ENCODE measurements at regions not wholly inside any gene's neighbourhood (a gene's known extent, or its start where the extent isn't known, plus 50 kb on each side); places are given as distances from the start of the nearest gene placed in this dataset.

DNA sequence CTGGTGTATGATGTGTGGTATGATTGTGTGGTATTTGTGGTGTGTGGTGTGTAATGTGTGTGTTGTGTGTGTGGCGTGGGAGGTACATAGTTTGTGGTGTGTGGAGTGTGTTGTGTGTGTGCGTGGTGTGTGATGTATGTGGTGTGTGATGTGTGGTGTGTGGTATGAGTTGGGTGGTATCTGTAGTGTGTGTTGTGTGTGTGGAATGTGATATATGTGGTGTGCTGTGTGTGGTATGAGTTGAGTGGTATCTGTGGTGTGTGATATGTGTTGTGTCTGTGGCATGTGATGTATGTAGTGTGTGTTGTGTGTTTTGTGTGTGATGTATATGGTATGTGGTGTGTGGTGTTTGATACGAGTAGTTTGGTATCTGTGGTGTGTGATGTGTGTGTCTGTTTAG, 272.5 kb upstream of the IRX1 start:
- DNase-seq (ENCODE audit: low read depth) = no peak

DNA sequence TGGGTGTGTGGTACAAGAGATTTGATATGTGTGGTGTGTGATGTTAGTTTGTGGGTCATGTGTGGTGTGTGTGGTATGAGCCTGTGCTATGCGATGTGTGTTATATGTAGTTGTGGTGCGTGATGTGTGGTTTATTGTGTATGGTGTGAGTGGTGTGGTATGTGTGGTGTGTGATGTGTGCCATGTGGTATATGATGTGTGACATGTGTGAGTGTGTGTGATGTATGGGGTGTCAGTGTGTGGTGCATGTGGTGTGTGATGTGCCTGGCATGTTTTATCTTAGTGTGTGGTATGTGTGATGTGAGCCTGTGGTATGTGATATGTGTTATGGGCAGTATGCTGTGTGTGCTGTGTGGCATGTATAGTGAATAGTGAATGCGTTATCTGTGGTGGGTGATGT, 273.0 kb upstream of the IRX1 start:
- no peak for DNase-seq (ENCODE audit: low read depth)

DNA sequence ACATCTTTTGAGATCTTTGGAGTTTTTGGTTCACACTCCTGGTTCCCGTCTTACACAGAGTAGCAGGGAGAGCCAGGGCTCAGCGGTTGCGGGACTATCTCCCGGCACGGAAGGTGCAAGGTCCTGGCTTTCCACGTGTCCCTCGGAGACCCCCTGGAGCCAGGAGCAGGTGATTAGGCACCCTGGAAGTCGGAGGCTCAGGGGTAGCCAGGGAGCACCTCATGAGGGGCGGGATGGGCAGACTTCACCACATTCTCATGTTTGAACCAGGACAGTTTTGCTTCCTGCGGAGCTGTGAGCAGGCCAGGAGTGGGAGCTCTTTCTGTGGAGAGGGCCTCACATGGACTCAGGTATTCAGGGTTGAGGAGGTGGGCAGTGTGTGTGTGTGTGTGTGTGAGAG, 273.7 kb upstream of the IRX1 start:
- DNase-seq (ENCODE audit: low read depth) = no peak

DNA sequence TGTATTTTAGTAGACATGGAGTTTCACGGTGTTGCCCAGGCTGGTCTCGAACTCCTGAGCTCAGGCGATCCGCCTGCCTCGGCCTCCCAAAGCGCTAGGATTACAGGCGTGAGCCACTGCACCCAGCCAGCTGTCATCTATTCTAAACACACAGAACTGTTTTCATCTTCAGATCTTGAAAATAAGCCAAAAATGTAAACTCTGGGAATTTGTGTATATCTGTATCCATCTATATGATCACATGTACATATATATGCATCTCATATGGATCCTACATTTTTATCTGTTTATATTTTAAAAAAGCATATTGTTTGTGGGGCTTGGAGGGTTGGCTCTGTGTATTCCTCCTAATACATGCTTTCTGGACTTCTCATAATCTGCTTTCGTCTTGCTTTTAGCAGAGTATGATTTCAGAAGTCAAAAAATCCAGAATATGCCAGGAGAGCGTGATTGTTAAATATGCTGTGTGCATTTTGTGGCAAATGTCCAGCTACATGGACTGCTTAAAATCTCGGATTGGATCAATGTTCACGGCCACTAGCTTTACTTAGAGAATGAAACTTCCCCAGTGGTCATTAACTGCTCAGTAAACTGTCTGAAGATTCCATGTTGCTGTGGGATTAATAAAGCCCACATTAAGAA, 274.4 kb upstream of the IRX1 start:
- no peak for DNase-seq (ENCODE audit: low read depth)

DNA sequence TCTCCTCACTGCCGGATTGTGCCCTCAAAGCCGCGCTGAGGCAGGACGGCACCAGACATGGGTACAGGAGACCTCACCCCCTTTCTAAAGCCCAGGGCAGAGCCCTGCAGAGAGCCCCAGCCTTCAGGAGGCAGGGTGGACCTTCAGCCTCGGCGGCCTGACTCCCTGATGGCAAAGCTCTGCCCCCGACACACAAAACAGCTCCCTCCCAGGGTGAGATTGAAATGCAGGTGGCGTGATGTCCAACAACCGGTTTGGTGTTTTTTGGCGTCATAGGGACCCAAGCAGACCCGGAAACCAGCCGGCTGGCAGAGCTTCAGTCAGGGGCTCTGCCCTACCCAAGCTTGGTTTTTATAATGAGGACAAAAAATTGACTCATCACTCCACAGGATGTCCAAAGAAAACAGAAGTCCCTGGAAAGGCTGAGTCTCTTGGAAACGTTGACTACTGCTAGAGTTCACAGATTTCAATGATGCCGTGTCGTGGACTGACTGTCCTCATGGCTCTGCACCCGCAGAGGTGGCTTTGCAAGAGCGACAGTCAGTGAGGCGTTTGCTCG, 275.2 kb upstream of the IRX1 start:
- DNase-seq (ENCODE audit: low read depth) = no peak

DNA sequence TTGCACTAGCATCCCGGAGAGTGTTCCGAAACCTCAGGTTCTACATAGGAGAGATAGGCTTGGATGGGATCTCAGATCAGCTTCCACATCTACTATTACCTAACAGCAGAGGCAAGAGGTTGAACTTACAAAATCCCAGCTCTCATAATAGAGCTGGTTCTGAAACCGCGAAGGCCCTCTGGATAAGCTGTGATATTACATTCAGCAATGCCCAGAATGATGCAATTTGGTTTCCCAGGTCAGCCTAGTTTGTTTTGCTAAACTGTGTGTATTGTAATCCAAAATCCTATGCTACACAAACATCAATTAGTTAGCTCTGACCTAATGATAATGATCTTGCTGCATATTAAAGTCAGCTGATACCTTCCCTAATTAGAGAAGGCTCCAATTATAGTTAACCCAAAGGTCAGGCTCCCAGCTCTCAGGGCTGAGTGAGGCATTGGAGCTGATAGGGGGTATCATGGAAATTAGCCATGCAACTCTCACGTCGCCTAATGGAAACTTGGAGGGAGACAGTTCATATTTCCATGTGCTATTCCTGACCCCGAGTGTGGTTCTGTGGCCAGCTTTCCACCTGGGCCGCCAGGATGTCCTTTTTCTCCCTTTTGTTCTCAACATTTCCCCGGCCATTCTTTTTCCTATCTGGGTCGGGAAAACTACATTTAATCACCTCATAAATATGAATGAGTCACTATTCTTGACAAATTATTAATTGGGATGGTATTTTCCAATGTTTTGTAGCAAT, 278.4 kb upstream of the IRX1 start:
- DNase-seq (ENCODE audit: low read depth) = no peak

DNA sequence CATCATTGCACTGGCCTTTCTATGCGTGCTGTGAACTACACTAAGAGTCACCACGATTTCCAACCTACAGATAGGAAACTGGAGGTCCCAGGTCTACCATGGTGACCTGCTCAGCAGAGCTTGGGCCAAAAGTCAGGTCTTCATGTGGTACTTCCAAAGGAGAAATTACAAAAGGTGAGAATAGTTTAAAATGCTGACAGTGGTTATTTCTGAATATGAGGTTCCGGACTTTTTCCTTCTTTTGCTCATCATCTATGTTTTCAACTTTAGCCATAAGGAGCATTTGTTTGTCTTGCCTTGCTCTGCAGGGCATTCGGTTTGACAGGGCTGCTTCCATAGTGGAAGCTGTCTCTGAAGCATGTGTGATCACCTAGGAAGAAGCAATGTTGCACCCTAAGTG, 282.1 kb upstream of the IRX1 start:
- no peak for DNase-seq (ENCODE audit: low read depth)

DNA sequence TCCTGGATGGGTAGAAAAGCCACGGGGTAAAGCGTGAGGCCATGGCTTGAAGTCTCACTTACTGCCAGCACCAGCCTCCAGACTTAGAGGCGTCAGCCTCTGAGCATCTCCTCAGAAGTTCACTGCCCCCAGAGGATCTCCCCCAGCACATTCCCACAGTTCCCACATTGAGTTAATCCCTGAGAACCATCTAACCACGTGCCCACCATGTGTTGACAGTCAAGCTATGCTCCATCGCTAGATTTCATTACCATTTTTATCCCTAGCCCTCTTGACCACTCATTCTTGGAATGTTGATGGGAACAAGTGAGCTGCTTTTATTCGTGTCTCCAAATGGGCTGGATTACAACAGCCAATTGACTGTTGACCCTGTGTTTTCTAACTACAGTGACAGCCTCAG, 283.3 kb upstream of the IRX1 start:
- no peak for DNase-seq (ENCODE audit: low read depth)

DNA sequence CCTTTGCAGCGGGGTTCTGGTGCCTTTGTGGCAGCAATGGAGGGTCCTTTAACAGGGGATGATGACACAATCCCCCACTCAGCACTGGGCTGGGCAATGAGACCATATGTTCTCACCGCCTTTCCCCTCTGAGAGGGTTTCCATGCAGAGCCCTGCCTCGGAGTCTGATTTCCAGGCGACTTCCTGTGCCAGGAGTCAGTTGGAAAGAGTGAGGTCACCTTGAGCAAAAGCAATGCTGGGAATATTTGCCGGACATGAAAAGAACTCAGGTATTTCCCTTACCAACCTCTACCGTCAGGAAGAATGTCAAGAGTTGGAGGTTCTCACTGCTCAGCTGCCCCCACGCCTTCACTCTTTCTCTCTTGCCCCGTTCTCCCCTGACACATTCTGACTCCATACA, 284.2 kb upstream of the IRX1 start:
- DNase-seq (ENCODE audit: low read depth) = no peak

DNA sequence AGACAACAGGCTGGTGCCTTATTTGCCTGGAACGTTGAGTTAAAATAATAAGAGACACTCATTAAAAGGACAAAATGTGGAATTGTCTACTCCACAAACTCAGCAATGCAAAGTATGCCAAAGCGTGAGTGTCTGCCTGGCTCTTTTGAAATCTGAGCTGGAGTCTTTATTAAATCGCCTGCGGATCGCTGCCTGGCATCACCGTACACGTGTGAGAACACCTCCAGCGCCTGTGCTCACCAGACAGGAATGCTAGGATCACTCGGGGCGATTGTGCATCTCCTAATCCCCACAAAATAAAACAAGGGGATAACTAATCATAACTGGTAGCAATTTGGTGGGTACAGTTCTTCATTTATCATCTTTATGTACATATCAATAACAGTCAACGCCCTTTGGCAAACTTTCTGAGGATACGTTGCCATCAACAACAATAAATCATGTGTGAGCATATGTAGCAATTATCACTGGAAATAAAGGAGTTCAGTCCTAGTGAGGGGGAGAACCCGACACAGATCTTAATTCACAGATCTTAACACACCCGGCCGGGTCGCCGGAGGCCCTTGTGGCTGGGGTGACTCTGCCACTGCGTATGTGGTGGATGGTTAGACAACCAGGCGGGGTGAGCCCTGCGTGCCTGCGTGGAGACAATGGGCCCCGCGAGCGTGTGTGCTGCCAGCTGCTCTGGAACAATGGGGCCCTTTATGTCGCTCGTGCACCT, 284.9 kb upstream of the IRX1 start:
- DNase-seq (ENCODE audit: low read depth) = no peak

DNA sequence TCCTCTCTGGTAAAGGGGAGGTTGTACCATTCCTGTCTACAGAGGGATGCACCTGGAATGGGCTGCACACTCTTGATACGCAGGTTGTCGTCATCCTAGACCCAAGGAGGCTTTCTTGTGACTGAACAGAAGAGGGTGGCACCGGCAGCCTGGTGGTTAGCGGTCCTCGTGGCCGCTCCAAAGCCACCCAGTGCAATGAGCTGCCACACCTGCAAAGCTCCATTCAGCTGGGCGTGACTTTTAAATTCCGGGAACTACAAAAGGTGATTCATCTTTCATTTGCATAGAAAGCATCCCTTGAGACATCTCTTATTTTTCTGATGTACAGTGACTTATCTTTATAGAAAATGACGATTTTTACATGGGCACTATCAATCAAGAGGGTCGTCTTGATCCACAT, 286.1 kb upstream of the IRX1 start:
- DNase-seq (ENCODE audit: low read depth) = no peak

DNA sequence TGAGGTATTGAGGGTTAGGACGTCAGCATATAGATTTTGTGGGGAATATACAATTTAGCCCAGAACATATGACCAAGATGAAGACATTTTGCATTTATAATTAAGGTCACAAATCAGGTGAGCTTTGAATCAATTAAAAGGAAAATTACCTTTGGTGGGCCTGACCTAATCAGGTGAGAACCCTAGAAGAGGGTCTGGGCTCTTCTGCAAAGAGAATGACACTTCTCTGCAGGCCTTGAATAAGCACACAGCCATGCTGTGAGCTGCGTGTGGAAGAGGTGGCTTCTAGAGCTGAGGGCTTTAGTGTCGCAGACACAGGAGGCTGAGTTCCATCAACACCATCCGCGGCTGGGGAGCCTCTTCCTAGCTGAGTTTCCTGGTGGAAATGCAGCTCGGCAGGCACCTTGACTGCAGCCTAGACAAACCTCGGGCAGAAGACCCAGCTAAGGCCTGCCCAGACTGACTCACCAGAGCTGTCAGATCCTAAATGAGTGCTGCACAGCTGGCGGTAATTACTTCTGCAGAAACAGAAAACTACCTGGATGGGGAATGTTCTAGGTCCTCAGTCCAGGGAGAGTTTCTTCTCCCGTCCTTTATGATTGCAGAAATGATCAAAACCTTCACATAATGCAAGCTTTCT, 287.5 kb upstream of the IRX1 start:
- no peak for DNase-seq (ENCODE audit: low read depth)

DNA sequence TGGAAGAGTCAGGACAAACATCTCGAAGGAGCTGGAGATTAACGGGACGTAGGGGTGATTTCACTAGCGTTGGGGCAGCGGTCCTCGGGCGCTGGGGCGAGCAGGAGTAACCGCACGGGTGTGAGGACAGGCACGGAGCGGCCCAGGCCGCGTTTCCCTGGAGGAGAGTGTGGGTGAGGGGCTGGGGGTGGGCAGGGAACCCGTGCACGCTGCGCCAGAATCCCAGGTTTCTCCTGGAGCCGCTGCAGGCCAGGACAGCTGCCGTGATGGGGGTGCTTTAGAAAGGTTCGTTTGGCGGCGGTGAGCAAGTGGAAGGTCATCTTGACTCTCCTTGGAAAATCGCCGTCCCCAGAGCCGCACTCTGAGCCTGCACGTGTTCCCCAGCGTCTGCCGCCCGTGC, 290.2 kb upstream of the IRX1 start:
- DNase-seq (ENCODE audit: low read depth) = no peak

DNA sequence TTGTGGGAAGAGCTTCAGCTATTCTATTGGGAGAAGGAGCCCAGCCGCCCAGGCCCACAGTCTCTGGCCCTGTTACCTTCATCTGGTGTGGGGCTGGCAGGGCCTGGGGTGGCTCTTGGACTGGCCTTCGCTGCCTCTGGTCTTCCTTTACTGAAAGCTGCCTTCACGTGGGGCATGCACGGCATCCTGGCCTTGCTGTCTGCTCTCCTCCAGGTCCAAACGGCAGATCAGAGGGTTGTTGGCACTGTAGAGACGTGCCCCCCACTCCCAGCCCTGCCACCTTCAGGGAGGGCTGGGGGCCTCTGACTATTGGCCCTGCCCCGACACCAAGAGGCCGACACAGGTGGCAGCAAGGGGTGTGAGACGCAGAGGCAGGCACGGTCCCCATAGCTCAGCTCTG, 291.3 kb upstream of the IRX1 start:
- no peak for DNase-seq (ENCODE audit: low read depth)

DNA sequence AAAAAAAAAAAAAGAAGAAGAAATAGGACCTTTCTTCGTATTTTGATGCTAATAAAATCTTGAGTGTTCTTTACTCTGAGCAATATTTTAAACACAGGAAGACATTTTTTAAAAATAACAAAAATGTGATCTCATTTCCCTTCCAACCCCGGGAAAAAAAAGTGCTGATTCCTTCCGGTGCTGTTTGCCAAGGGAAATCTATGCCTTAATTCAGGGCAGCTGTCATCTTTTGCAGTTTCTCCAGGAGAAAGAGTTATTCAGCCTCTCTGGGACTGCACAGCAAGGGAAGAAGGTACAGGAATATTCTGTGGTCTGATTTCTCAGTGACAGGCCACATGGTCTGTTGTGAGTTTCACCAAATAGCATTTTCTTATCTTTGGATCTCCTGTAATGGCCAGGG, 291.9 kb upstream of the IRX1 start:
- DNase-seq (ENCODE audit: low read depth) = no peak

DNA sequence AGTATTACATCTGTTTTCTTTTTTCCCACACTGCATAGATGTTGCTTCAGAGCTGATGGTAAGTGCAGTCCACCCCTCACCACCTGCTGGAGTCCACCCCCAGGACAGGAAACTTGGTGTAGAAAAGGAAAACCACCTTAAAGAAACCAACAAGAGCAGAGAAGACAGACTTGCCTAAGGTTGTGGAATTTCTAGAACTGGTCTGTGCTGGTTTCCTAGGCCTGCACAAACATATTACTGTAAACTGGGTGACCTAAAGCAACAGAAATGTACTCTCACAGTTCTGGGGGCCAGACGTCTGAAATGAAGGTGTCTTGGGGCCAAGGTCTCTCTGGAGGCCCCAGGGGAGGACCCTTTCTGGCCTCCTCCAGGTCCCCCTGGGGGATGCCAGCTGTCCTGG, 293.4 kb upstream of the IRX1 start:
- DNase-seq (ENCODE audit: low read depth) = no peak

DNA sequence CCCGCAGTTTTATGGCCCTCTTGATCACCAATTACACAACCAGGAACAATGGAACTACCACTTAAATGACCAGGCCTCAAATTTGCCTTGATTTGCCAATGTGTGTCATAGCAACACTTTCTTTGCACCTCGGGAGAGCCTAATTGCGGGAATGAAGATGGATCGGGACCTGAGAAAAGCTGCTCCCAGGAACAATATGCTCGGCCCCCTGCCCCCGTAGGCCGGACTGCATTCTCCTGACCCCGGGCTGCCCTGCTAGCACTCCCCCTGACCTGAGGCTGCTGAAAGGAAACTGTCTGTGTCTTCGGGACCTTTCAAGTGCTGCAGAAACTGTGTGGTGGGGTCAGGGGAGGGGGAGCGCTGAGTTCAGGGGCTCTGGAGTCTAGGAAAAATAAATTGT, 294.3 kb upstream of the IRX1 start:
- DNase-seq (ENCODE audit: low read depth) = no peak

DNA sequence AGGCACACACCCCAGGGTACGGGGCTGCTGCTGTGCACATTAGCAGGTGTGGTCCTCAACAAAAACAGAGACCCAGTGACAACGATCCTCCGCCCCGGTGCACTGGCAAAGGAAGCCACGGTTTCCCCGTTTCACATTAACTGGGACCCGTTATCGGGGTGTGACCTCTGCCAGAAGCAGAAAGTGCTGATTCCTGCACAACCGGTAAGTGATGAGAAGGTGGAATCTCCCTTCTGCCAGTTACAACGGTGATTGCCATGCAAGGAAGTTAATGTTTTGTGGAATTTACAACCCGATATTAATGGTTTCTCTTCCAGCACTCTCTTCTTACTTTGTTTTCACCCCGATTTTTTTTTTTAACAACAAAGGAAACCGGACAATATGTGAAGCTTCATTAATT, 294.9 kb upstream of the IRX1 start:
- DNase-seq (ENCODE audit: low read depth) = no peak

DNA sequence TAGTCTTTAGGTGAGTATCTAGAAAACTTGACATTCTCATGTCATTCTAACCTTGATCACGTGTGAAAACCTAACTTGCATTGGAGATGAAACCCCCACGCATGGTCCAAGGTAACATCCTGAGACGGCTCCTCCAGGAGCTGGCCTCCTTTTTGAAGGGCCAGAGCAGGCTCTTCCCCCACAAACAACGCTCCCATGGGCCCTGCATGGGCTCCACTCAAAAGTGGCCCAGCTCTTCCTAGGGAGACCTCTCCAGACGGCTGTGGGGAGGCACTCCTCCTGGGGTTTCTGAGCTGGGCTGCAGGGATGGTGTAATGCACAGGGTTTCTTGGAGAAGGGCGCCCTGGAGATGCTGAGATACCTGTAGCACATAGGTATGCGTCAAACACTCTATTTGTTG, 296.2 kb upstream of the IRX1 start:
- DNase-seq (ENCODE audit: low read depth) = no peak

DNA sequence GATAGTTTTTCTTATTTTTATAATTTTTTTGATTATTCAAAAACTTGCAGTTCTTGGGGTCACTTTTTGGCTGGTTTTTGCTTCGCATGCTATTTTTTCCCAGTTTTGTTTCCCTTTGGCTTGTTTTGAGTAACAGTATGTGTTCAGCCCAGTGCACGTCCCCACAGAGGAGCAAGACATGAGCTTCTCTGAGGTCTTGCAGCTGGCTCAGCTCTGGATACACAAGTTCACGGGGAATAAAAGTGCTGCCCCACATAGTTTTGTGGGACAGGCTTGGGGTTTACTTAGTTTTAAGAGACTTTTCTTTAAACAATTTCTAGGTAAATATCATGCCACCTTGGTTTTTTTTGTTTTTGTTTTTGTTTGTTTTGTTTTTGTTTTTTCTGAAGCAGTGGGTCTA, 297.8 kb upstream of the IRX1 start:
- DNase-seq (ENCODE audit: low read depth) = no peak

DNA sequence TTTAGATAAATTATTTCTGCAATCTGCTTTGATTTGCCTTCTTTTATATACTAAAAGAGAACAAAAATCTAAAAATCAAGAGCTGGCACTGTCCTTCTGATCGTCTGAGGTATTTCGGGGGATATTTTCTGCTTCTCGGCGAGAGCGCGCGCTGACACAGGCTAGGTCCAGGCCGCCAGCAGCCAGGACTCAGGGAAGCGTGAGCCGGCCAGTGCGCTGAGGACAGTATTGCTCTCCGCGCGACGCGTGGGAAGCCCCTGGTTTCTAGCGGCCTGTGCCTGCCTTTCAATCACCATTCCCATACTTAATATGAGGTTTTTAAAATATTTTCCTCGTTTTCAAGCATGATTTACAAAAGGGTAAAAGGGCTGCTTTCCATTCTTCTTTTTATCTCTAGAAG, 307.3 kb upstream of the IRX1 start:
- DNase-seq (ENCODE audit: low read depth) = no peak

DNA sequence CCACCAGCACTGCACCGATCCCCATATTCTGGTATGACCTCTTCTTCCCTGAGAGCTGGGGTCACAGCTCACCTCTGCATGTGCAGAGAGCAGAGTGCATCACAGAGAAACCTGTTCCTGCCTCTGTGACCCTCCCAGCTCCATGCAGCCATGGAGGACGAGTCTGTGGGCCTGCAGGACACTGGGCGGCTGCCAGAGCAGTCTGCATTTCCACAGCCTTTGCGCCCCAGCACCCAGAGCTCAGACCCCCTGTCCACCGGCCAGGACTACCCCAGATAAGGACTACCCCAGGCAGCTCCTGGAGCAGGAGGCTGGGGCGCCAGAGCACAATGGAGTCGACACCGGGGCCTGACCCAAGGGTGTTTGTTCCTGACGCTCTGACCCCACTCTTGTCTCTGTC, 308.1 kb upstream of the IRX1 start:
- no peak for DNase-seq (ENCODE audit: low read depth)

Measured in myocyte (in vitro differentiated cells).